BLaER1 (cell line): ENCODE measurements at regions not wholly inside any gene's neighbourhood (a gene's known extent, or its start where the extent isn't known, plus 50 kb on each side); places are given as distances from the start of the nearest gene placed in this dataset.

Experiments used
- H3K27ac ChIP-seq: shearing (Covaris generic); formaldehyde crosslinking; 2 replicates; pipeline ENCODE4 v1.8.1; 2022
- H3K27me3 ChIP-seq: shearing (Covaris generic); formaldehyde crosslinking; 2 replicates; pipeline ENCODE4 v1.8.1; 2022
- H3K36me3 ChIP-seq: shearing (Covaris generic); formaldehyde crosslinking; 2 replicates; pipeline ENCODE4 v1.8.1; 2022
- H3K4me1 ChIP-seq: shearing (Covaris generic); formaldehyde crosslinking; 2 replicates; pipeline ENCODE4 v1.8.1; 2022
- H3K4me2 ChIP-seq: shearing (Covaris generic); formaldehyde crosslinking; 2 replicates; pipeline ENCODE4 v1.8.1; 2022
- H3K4me3 ChIP-seq: shearing (Covaris generic); formaldehyde crosslinking; 2 replicates; pipeline ENCODE4 v1.8.1; 2022
- H3K9ac ChIP-seq: shearing (Covaris generic); formaldehyde crosslinking; 2 replicates; pipeline ENCODE4 v1.8.1; 2022
- H3K9me3 ChIP-seq: shearing (Covaris generic); formaldehyde crosslinking; 2 replicates; pipeline ENCODE4 v1.8.1; 2022
- H4K20me1 ChIP-seq: shearing (Covaris generic); formaldehyde crosslinking; 2 replicates; pipeline ENCODE4 v1.8.1; 2022
- Cebpa-rat ChIP-seq: shearing (Covaris generic); IDR thresholded peaks from 2 replicates; pipeline ENCODE4 v1.8.1; 2022

DNA sequence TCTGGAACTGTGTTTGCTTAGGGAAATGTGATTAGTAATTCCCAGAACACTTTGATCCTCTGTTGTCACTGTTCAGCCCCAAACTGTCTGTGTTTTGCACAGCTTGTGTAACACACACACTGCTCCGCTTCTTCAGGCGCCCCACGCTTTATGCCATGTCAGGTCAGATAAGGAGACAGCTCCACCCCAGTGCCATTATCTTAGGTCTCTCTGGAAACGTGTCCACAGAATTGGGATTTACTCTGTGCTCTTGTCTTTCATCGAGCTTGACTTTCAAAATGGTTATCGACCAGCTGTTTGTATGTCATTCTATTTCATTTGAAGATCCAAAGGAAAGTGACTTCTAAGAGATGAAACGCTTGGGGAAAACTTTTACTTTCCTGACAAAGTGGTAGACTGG, 106.4 kb upstream of the SSTR4 start:
- H3K27ac ChIP-seq: no peak overlapping the region
- H3K4me1 ChIP-seq: peaks cover 16% of the 10 kb centered on the region
- H3K36me3 ChIP-seq: no peaks in the 10 kb centered on the region
- no peaks in the 10 kb centered on the region for H3K27me3 ChIP-seq
- no peaks in the 10 kb centered on the region for H3K9me3 ChIP-seq
- no peak overlapping the region for H3K4me2 ChIP-seq
- no peak for TF ChIP-seq Cebpa-rat
- no peak overlapping the region for H3K4me3 ChIP-seq
- H3K9ac ChIP-seq: no peak overlapping the region
- no peaks in the 10 kb centered on the region for H4K20me1 ChIP-seq

- no peaks in the 10 kb centered on the region for H3K27me3 ChIP-seq
- no peak overlapping the region for H3K4me2 ChIP-seq
- no peaks in the 10 kb centered on the region for H3K36me3 ChIP-seq
- no peaks in the 10 kb centered on the region for H3K9me3 ChIP-seq
- no peak overlapping the region for H3K4me3 ChIP-seq
- no peaks in the 10 kb centered on the region for H4K20me1 ChIP-seq
- H3K9ac ChIP-seq: no peak overlapping the region
- TF ChIP-seq Cebpa-rat: no peak
- H3K4me1 ChIP-seq: peaks cover 11% of the 10 kb centered on the region
- H3K27ac ChIP-seq: no peak overlapping the region
Observed at GRCh38 chr20:22929661-22930060, 105.5 kb upstream of the SSTR4 start.

DNA sequence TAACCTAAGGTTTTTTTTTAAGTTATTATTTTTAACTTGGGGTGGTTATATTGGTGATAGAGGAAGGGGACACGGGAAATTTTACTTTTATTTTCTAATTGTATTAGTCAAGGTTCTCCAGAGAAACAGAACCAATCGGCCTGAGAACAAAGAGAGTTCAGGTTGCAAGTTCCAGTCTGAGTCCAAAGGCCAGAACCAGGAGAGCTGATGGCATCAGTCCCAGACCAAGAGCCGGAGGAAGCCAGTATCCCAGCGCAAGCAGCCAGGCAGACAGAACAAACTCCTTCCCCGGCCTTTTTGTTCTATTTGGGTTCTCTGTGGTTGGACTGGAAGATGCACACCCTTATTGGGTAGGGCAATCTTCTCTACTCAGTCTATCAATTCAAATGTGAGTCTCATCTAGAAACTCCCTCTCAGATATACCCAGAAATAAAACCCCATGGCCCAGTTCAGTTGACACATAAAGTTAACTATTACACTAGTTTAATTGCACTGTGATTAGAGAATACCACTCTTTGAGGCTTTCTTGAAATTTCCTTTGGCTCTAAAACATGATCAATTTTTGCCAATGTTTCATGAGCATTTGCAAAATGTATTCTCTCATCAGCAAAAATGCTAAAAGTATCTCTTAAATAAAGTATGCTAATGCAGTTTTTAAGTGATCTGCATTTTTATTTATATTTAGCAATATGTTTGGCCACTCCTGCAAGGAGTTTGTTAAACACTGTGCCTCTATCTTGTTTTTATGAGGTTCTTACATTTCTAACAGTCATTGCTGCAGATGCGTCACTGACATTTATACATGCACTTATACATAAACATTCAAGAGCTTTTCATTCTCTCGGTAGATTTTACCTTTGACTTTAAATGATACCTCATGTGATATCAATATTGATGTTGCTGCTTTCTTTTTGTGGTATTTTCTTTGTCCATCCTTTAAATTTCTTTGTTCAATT, 103.2 kb upstream of the SSTR4 start:
- no peak for TF ChIP-seq Cebpa-rat
- Histone ChIP-seq H3K9me3 (no peaks in the 10 kb centered on the region), H3K4me1 (no peaks in the 10 kb centered on the region), H3K4me2 (no peak overlapping the region), H3K9ac (no peak overlapping the region), H3K27ac (no peak overlapping the region), H3K27me3 (no peaks in the 10 kb centered on the region), H3K36me3 (no peaks in the 10 kb centered on the region), H3K4me3 (no peak overlapping the region), H4K20me1 (no peaks in the 10 kb centered on the region)

GRCh38 chr20:22939181-22939580, 95.9 kb upstream of the SSTR4 start:
- no peak overlapping the region for H3K9ac ChIP-seq
- TF ChIP-seq Cebpa-rat: no peak
- H3K4me3 ChIP-seq: no peak overlapping the region
- H3K27me3 ChIP-seq: no peaks in the 10 kb centered on the region
- H3K4me2 ChIP-seq: no peak overlapping the region
- H3K27ac ChIP-seq: no peak overlapping the region
- H4K20me1 ChIP-seq: no peaks in the 10 kb centered on the region
- no peaks in the 10 kb centered on the region for H3K36me3 ChIP-seq
- H3K4me1 ChIP-seq: no peaks in the 10 kb centered on the region
- H3K9me3 ChIP-seq: no peaks in the 10 kb centered on the region

DNA sequence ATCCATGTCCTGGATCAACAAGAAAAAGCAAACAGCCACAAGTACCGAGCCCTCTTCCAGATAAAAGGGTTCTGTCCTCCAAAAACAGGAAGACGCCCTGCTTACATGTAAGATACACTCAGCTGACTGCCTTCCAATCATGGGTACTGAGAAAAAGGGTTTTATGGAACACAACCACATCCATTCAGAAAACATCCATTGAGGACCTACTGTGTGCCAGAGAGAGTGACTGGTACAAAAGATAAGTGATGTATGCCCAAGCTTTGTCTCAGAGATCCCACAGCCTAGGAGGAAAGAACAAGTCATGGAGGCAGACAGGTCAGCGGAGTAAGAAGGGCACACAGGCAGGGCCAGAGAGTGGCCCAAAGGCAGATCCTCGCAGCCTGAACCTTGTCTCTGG, 94.8 kb upstream of the SSTR4 start:
- Histone ChIP-seq H3K36me3 (no peaks in the 10 kb centered on the region), H3K9me3 (no peaks in the 10 kb centered on the region), H3K4me2 (no peak overlapping the region), H3K9ac (no peak overlapping the region), H3K27me3 (no peaks in the 10 kb centered on the region), H4K20me1 (no peaks in the 10 kb centered on the region), H3K4me3 (no peak overlapping the region), H3K27ac (no peak overlapping the region), H3K4me1 (no peaks in the 10 kb centered on the region)
- no peak for TF ChIP-seq Cebpa-rat

- no peak overlapping the region for H3K4me2 ChIP-seq
- H3K27me3 ChIP-seq: no peaks in the 10 kb centered on the region
- TF ChIP-seq Cebpa-rat: no peak
Observed at GRCh38 chr20:22941550-22941949, 93.6 kb upstream of the SSTR4 start.

DNA sequence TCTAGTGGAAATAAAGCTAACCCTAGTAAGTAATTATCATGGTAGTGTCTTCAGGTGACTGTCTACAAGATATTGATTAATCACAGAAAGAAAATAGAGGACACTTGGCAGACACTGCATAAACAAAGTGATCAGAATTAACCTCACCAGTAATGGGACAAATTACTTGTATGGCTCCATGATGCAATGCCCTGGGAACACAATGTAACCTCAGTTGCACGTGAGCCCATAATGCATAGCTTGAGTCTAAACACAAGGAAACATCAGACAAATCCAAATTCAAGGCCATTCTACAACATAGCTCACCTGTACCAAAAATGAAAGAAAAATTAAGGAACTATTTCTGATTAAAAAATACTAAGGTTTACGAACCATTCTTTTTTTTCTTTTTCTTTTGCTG, 92.4 kb upstream of the SSTR4 start:
- Histone ChIP-seq H3K4me3 (no peak overlapping the region), H3K4me1 (no peaks in the 10 kb centered on the region), H3K4me2 (no peak overlapping the region), H3K9ac (no peak overlapping the region), H3K27ac (no peak overlapping the region), H3K27me3 (no peaks in the 10 kb centered on the region), H3K36me3 (no peaks in the 10 kb centered on the region), H4K20me1 (no peaks in the 10 kb centered on the region), H3K9me3 (no peaks in the 10 kb centered on the region)
- no peak for TF ChIP-seq Cebpa-rat

More at GRCh38 chr20:22941550-22941949, 93.6 kb upstream of the SSTR4 start:
- no peaks in the 10 kb centered on the region for H3K36me3 ChIP-seq
- no peaks in the 10 kb centered on the region for H3K9me3 ChIP-seq
- H3K9ac ChIP-seq: no peak overlapping the region
- H3K27ac ChIP-seq: no peak overlapping the region
- no peak overlapping the region for H3K4me3 ChIP-seq
- H3K4me1 ChIP-seq: no peaks in the 10 kb centered on the region
- no peaks in the 10 kb centered on the region for H4K20me1 ChIP-seq

DNA sequence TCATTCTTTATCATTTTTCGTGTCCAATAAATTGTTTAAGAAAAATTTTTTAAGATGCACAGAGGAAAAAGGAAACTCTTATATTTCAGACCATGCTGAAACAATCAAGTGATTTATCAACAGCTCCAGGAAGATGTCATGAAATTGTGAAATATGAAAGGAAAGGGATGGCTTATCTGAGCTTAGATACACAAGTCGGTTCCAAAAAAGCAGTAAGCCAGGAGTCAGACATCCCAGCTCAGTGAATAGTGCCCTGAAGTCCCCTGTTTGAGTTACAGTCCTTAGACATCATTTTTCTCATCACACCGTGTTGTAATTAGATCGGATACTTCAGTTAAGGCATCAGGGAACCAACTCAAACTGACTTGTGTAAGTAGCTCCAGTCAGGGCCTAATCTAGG, 91.0 kb upstream of the SSTR4 start:
- H3K27ac ChIP-seq: no peak overlapping the region
- no peaks in the 10 kb centered on the region for H4K20me1 ChIP-seq
- H3K4me1 ChIP-seq: no peaks in the 10 kb centered on the region
- H3K4me3 ChIP-seq: no peak overlapping the region
- no peaks in the 10 kb centered on the region for H3K36me3 ChIP-seq
- no peaks in the 10 kb centered on the region for H3K9me3 ChIP-seq
- no peak for TF ChIP-seq Cebpa-rat
- no peak overlapping the region for H3K4me2 ChIP-seq
- no peak overlapping the region for H3K9ac ChIP-seq
- no peaks in the 10 kb centered on the region for H3K27me3 ChIP-seq

DNA sequence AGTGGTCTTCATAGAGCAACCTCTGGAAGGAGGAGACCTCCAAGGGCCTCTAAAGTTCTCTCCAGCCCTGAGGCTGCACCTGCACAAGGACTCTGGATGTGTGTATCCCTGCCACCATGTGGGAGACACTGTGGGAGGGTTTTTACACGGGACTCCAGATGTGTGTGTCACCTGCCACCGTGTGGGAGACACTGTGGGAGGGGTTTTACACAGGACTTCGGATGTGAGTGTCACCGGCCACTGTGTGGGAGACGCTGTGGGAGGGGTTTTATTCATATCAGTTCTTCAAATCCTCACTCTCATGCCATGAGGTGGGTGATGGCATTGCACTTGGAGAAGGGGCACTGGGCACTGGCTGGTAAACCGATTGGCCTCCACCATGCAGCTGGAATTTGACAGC, 90.2 kb upstream of the SSTR4 start:
- no peaks in the 10 kb centered on the region for H3K27me3 ChIP-seq

GRCh38 chr20:22946596-22946995, 88.5 kb upstream of the SSTR4 start:
- H3K4me2 ChIP-seq: no peak overlapping the region
- no peak overlapping the region for H3K27ac ChIP-seq
- H3K9me3 ChIP-seq: no peaks in the 10 kb centered on the region
- no peak overlapping the region for H3K9ac ChIP-seq
- H3K36me3 ChIP-seq: no peaks in the 10 kb centered on the region
- H3K4me3 ChIP-seq: no peak overlapping the region
- no peak for TF ChIP-seq Cebpa-rat
- H4K20me1 ChIP-seq: no peaks in the 10 kb centered on the region
- no peaks in the 10 kb centered on the region for H3K27me3 ChIP-seq
- no peaks in the 10 kb centered on the region for H3K4me1 ChIP-seq

More for the DNA sequence above, 90.2 kb upstream of the SSTR4 start:
- no peaks in the 10 kb centered on the region for H4K20me1 ChIP-seq
- no peak overlapping the region for H3K4me3 ChIP-seq
- H3K4me1 ChIP-seq: no peaks in the 10 kb centered on the region
- H3K9ac ChIP-seq: no peak overlapping the region
- TF ChIP-seq Cebpa-rat: no peak
- H3K9me3 ChIP-seq: no peaks in the 10 kb centered on the region
- H3K4me2 ChIP-seq: no peak overlapping the region
- no peak overlapping the region for H3K27ac ChIP-seq
- H3K36me3 ChIP-seq: no peaks in the 10 kb centered on the region
